ENCODE measurements at regions not wholly inside any gene's neighbourhood (a gene's known extent, or its start where the extent isn't known, plus 50 kb on each side); places are given as distances from the start of the nearest gene placed in this dataset.

DNA sequence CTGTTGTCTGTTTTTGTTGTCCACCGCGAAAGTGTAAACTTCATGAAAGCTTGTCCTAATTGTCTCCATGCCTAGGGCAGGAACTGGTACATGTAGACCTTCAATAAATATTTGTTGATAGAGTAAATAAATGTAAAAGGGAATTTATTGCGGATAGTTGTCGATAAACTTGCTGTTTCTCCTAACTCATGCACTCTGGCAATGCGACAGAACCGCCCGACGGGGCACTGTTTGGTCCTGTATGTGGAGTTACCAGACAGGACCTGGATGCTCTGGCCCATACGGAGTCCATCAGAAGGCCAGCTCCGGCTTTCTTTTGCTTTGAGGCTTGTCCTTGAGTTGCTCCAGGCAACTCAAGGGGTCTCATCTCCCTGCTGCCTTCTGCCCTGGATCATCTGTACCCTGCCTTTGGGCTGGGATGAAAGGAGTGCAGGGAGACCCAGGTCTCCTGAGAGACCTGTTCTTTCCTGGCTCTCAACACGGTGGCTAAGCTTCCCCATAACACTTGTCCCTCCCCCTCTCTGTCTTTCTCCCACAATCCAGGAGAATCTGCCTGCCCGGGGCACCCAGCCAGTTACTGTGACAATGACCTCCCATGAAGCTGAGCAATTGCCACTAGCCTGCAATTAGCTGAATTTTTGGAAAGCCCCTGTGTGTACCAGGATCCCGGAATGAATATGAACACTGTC lies 149.5 kb upstream of the PTCH1 start:
- Mint-ChIP-seq H3K27me3 (ENCODE audit: low read depth) (peaks cover 7% of the 10 kb centered on the region), H3K4me1 (peaks cover 35 to 44% of the 10 kb centered on the region in 2 experiments), H3K27ac (peak overlapping the region in 1 of 3 experiments; percentile 49; a peak in 1 of 7 replicates), H3K9me3 (no peaks in the 10 kb centered on the region), H3K4me3 (peak overlapping the region in 1 of 2 experiments; percentile 69; a peak in 3 of 5 replicates), H3K36me3 (ENCODE audit: insufficient read depth in 1 of 3, low read depth in 3 of 3) (no peaks in the 10 kb centered on the region; a peak in 1 of 7 replicates)
- H3K27ac ChIP-seq (ENCODE audit: insufficient read length, low read depth, low read length), result no peak overlapping the region
- no peak overlapping the region for H4K5ac ChIP-seq (ENCODE audit: insufficient read length, low read depth, low read length)
- TF ChIP-seq, protein P1, sequence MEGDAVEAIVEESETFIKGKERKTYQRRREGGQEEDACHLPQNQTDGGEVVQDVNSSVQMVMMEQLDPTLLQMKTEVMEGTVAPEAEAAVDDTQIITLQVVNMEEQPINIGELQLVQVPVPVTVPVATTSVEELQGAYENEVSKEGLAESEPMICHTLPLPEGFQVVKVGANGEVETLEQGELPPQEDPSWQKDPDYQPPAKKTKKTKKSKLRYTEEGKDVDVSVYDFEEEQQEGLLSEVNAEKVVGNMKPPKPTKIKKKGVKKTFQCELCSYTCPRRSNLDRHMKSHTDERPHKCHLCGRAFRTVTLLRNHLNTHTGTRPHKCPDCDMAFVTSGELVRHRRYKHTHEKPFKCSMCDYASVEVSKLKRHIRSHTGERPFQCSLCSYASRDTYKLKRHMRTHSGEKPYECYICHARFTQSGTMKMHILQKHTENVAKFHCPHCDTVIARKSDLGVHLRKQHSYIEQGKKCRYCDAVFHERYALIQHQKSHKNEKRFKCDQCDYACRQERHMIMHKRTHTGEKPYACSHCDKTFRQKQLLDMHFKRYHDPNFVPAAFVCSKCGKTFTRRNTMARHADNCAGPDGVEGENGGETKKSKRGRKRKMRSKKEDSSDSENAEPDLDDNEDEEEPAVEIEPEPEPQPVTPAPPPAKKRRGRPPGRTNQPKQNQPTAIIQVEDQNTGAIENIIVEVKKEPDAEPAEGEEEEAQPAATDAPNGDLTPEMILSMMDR (conservative IDR thresholded peaks at IDR 0.05), result no peak
- no peak overlapping the region for H3K56ac ChIP-seq (ENCODE audit: insufficient read length, low read depth, low read length)
- H3K27me3 ChIP-seq (ENCODE audit: insufficient read depth, low read length), result no peaks in the 10 kb centered on the region
- 0 out of 2 replicates have a peak, but pooled peaks cover 1% of the 10 kb centered on the region for H3K4me1 ChIP-seq (ENCODE audit: insufficient read depth, low read length)
- no peak overlapping the region for H4K91ac ChIP-seq (ENCODE audit: insufficient read length, low read depth, low read length)
- no peaks in the 10 kb centered on the region for H3K9me3 ChIP-seq (ENCODE audit: control insufficient read depth, low read depth, low read length)
- WGBS (ENCODE audit: extremely low coverage, insufficient read length, low lambda C conversion rate), result no CpG with 5 or more reads among the region's 13 CpGs
- H3K4ac ChIP-seq (ENCODE audit: low read depth, low read length), result no peak overlapping the region
- H3K23ac ChIP-seq (ENCODE audit: insufficient read length, low read depth, low read length), result no peak overlapping the region
- H2BK120ac ChIP-seq (ENCODE audit: low read depth, low read length, poor library complexity, severe bottlenecking), result no peak overlapping the region
- no peak overlapping the region for H2BK20ac ChIP-seq (ENCODE audit: low read depth, low read length, poor library complexity, severe bottlenecking)
- no peak overlapping the region for H2BK5ac ChIP-seq (ENCODE audit: insufficient read length, low read length)
- no peaks in the 10 kb centered on the region for H3K23me2 ChIP-seq (ENCODE audit: insufficient read length, low read depth, low read length, poor library complexity, severe bottlenecking)
- H3K18ac ChIP-seq (ENCODE audit: insufficient read length, low read depth, low read length), result no peak overlapping the region
- no peak overlapping the region for H3K14ac ChIP-seq (ENCODE audit: insufficient read depth, low read length)
- no peak overlapping the region for H3T11ph ChIP-seq (ENCODE audit: low read length)
- H3K4me2 ChIP-seq (ENCODE audit: insufficient read depth, insufficient read length, low read length), result peak overlapping the region; percentile 11
- no peak overlapping the region for H2AFZ ChIP-seq (ENCODE audit: low read length)
- H2BK12ac ChIP-seq (ENCODE audit: insufficient read length, low read depth, low read length), result no peak overlapping the region
- no peak overlapping the region for H4K8ac ChIP-seq (replicated peaks; ENCODE audit: insufficient read length, low read depth, low read length)
- H4K20me1 ChIP-seq (ENCODE audit: control insufficient read depth, insufficient read depth, insufficient read length), result no peaks in the 10 kb centered on the region
- no peak overlapping the region for H3K9ac ChIP-seq (ENCODE audit: extremely low read depth, insufficient read length, low read length)
- no peaks in the 10 kb centered on the region for H3K79me1 ChIP-seq (ENCODE audit: insufficient read depth, low read depth, low read length, poor library complexity, severe bottlenecking)
- no peaks in the 10 kb centered on the region for H3K79me2 ChIP-seq (ENCODE audit: insufficient read depth, low read length)
- no peak overlapping the region for H2BK15ac ChIP-seq (ENCODE audit: low read depth, low read length)
- no peak for DNase-seq
- no peak overlapping the region for H2AK5ac ChIP-seq (ENCODE audit: insufficient read length, low read length)

Measured in H9 (cell line).